Stimulated activated effector memory CD8-positive, alpha-beta T cell treated with anti-CD3 and anti-CD28 coated beads, Interleukin-12 subunit alpha, Interleukin-12 subunit beta, amount 100 ng/mL, for 72 hours (primary cell): ENCODE measurements at regions not wholly inside any gene's neighbourhood (a gene's known extent, or its start where the extent isn't known, plus 50 kb on each side); places are given as distances from the start of the nearest gene placed in this dataset.
"Not testable (repeated sequence)": the region's sequence is repeated elsewhere in the genome, so short reads cannot be mapped to it uniquely, and the experiment has no call there.

Source experiments
- ATAC-seq: fragments of 150-1000 bp; cut with Tn5 transposase; 2 replicates; pipeline ENCODE4 v1.10.0; 2021
- DNase-seq, 2 donors: peaks; one replicate each; pipeline ENCODE4 v3.0.0; 2021 to 2022; ENCODE audit warnings: low spot score in 2 of 2
- H3K27ac Mint-ChIP-seq: one replicate; pipeline ENCODE4 v1.8.0; 2022; ENCODE audit warnings: mild to moderate bottlenecking, mixed read lengths
- H3K36me3 Mint-ChIP-seq: one replicate; pipeline ENCODE4 v1.8.0; 2022; ENCODE audit warnings: mild to moderate bottlenecking, mixed read lengths
- H3K4me1 Mint-ChIP-seq: one replicate; pipeline ENCODE4 v1.8.0; 2022; ENCODE audit warnings: mixed read lengths
- H3K4me3 Mint-ChIP-seq: one replicate; pipeline ENCODE4 v1.8.0; 2022; ENCODE audit warnings: mild to moderate bottlenecking, mixed read lengths
- H3K9me3 Mint-ChIP-seq: one replicate; pipeline ENCODE4 v1.8.0; 2022; ENCODE audit warnings: mixed read lengths

DNA sequence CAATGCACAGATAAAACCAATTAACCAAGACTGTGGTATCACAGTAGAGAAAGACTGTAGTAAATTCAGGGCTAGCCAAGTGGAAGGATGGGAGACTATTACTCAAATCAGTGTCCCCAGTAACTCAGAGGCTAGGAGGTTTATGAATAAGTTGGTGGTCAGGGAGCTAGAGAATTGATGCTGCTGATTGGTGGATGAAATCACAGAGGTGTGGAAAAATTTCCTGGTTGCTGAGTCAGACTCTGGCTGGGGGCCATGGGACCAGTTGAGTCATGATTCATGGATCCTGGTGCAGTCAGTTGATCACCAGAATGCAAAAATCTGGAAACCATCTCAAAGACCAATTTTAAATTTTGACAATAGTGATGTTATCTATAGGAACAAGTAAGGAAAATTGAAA is 555.9 kb downstream of the C6orf118 start:
- H3K9me3 Mint-ChIP-seq: peaks cover 26% of the 10 kb centered on the region
- no peaks in the 10 kb centered on the region for H3K36me3 Mint-ChIP-seq
- no peak for ATAC-seq
- no peak overlapping the region for H3K4me3 Mint-ChIP-seq
- no peak for DNase-seq
- H3K27ac Mint-ChIP-seq: no peak overlapping the region
- H3K4me1 Mint-ChIP-seq: no peaks in the 10 kb centered on the region

DNA sequence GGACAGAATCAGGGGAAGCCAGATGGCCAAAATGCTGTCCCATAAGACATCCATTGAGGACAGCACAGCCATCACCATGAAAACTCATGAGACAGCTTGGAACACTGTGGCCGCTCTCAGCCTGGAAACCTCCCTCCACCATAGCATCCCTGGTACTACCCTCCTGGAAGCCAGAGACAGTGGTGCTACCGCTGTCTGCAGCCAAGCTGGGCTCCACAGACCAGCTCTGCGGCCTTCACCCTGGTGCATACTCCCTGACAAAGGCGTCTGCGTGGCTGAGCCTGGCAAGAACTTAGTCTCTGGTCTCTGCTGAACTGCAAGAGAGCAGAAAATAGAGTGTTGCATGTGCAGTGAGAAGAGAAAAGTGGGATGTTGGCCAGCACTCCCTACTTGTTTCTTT is 558.0 kb downstream of the C6orf118 start:
- peaks cover 19% of the 10 kb centered on the region for H3K9me3 Mint-ChIP-seq
- H3K36me3 Mint-ChIP-seq: no peaks in the 10 kb centered on the region
- H3K4me3 Mint-ChIP-seq: no peak overlapping the region
- ATAC-seq (no peak), DNase-seq (no peak)
- no peaks in the 10 kb centered on the region for H3K4me1 Mint-ChIP-seq
- no peak overlapping the region for H3K27ac Mint-ChIP-seq

DNA sequence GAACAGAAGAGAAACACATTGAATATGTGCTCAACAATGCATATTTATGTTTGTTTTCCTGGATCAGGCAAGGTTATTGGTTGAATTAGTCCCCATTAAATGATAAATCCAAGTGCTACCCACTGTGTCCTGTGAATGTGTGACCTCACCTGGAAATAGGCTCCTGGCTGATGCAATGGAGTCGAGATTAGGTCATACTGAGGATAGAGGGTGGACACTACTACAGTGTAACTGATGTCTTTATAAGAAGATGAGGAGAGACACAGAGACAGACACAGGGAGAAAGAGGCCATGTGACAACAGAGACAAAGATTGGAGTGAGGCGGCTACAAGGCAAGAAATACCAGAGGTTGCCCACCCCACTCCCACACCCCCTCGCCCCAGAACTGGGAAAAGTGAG is 559.3 kb downstream of the C6orf118 start:
- Mint-ChIP-seq H3K27ac (no peak overlapping the region), H3K36me3 (no peaks in the 10 kb centered on the region), H3K9me3 (peaks cover 18% of the 10 kb centered on the region), H3K4me3 (no peak overlapping the region), H3K4me1 (no peaks in the 10 kb centered on the region)
- DNase-seq: no peak
- ATAC-seq: no peak

DNA sequence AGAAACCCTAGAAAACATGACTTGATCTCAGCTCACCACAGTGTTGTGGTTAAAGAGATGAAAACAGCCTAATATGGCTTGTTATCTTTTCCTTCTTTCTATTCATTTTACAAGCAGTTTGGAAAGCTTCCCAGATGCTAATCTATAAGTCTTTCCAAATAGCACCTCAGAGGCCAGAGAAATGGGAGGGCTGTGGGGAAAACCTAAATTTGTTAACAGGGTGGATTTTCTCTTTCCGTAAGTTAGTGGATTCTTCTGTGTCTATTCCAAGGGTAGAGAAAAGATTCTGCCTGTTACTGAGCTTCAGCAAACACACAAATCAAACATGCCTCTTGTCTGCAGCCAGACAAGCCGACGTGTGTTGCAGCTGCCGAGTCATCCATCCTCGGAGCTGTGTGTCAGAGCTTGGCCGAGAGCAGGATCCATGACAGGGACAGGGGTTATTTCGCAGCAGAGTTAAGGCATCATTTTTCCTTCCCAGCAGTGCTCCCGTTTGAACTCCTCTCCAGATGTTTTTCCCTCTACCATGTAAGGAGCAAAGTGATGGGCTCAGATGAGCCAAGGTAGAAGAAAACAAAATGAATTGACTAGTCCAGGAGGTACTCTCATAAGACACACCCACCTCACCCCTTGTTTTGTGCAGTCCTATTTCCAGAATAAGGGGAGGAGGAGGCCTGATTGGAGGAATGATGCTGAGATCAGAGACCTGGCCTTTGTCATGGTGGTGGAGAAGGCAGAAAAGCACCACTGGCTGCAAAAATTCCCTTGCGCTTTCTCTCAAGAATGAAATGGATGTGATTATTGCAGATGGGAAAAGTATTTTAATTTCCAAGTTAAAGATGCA is 560.0 kb downstream of the C6orf118 start:
- Mint-ChIP-seq H3K9me3 (peaks cover 18% of the 10 kb centered on the region), H3K36me3 (no peaks in the 10 kb centered on the region), H3K4me3 (no peak overlapping the region), H3K4me1 (no peaks in the 10 kb centered on the region), H3K27ac (no peak overlapping the region)
- DNase-seq (no peak), ATAC-seq (no peak)

DNA sequence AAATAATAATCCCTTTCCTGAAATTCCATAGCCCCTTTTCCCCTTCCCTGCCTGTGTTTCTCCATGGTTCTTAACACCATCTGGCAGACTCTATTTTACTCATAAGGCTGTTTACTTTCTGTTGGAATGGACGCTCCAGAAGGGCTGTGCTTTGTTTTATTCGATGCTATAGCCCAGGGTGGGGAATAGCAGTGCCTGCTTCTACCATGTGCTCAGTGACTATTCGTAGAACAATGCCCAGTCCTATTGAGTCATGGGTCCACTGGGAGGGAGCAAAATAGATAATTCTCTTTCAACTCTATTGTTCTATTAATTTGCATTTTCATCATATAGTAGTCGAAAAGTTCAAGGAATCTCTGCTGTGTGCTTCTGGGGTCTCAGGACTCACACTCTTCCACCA is 565.1 kb downstream of the C6orf118 start:
- Mint-ChIP-seq H3K36me3 (no peaks in the 10 kb centered on the region), H3K9me3 (peaks cover 13% of the 10 kb centered on the region), H3K4me3 (no peak overlapping the region), H3K27ac (no peak overlapping the region), H3K4me1 (no peaks in the 10 kb centered on the region)
- ATAC-seq (no peak), DNase-seq (no peak)

DNA sequence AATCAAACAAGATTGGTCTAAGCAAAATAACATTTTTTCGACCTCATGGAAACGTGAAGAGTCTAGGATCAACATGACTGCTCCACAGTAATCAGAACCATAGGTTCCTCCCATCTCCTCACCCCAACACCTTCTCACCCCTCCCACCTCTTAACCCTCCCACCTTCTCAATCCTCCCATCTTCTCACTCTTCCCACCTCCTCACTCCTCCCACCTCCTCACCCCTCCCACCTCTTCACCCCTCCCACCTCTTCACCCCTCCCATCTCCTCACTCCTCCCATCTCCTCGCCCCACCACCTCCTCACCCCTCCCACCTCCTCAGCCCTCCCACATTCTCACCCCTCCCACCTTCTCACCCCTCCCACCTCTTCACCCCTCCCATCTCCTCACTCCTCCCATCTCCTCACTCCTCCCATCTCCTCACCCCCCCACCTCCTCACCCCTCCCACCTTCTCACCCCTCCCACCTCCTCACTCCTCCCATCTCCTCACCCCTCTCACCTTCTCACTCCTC is 567.4 kb downstream of the C6orf118 start:
- no peaks in the 10 kb centered on the region for H3K36me3 Mint-ChIP-seq
- DNase-seq (no peak), ATAC-seq (no peak)
- H3K4me1 Mint-ChIP-seq: no peaks in the 10 kb centered on the region
- H3K9me3 Mint-ChIP-seq: peaks cover 14% of the 10 kb centered on the region
- H3K4me3 Mint-ChIP-seq: no peak overlapping the region
- H3K27ac Mint-ChIP-seq: no peak overlapping the region

DNA sequence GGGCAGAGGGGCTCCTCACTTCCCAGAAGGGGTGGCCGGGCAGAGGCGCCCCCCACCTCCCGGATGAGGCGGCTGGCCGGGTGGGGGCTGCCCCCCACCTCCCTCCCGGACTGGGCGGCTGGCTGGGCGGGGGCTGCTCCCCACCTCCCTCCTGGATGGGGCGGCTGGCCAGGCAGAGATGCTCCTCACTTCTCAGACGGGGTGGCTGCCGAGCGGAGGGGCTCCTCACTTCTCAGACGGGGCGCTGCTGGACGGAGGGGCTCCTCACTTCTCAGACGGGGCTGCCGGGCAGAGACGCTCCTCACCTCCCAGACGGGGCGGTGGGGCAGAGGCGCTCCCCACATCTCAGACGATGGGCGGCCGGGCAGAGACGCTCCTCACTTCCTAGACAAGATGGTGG is 573.3 kb downstream of the C6orf118 start:
- H3K9me3 Mint-ChIP-seq, ATAC-seq, H3K4me3 Mint-ChIP-seq, H3K36me3 Mint-ChIP-seq, DNase-seq, H3K4me1 Mint-ChIP-seq, H3K27ac Mint-ChIP-seq: not testable (repeated sequence)

DNA sequence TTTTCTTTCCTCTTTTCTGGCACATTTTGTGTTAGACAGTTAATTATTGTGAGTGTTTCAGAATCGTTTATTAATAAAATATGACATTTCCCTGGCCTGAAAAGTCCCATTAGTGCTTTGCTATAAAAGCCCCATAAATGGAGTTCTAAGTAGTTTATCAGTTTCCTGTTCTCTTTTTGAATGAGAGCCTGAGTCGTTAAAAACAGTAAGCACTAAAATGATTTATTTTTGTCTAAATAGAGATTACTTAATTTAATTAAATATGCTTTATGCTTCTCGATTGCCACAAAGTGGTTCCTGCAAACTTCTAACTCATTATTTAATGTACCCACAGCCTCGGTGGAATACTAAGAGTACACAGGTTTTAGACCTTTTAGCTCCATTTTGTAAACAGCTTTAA is 577.9 kb downstream of the C6orf118 start:
- H3K4me1 Mint-ChIP-seq: no peaks in the 10 kb centered on the region
- H3K36me3 Mint-ChIP-seq: no peaks in the 10 kb centered on the region
- DNase-seq: no peak
- no peak overlapping the region for H3K27ac Mint-ChIP-seq
- H3K9me3 Mint-ChIP-seq: peaks cover 4% of the 10 kb centered on the region
- no peak overlapping the region for H3K4me3 Mint-ChIP-seq
- no peak for ATAC-seq

DNA sequence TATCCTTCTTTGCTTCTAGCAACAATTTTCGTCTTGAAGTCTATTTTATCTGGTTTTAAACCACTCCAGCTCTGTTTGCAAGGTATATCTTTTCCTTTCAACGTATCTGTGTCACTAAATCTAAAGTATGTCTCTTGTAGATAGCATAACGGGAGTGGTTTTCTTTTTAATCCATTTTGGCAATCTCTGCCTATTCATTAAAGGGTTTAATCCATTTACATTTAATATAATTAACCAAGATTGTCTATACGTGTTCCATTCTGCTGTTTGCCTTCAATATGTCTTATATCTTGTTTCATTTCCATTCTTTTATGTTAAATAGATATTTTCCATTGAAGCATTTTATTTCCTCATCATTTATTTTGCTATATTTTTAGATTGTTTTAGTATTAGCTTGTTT is 587.9 kb downstream of the C6orf118 start:
- ATAC-seq (no peak), DNase-seq (no peak)
- no peaks in the 10 kb centered on the region for H3K36me3 Mint-ChIP-seq
- H3K27ac Mint-ChIP-seq: no peak overlapping the region
- peaks cover 13% of the 10 kb centered on the region for H3K9me3 Mint-ChIP-seq
- H3K4me1 Mint-ChIP-seq: no peaks in the 10 kb centered on the region
- H3K4me3 Mint-ChIP-seq: no peak overlapping the region

DNA sequence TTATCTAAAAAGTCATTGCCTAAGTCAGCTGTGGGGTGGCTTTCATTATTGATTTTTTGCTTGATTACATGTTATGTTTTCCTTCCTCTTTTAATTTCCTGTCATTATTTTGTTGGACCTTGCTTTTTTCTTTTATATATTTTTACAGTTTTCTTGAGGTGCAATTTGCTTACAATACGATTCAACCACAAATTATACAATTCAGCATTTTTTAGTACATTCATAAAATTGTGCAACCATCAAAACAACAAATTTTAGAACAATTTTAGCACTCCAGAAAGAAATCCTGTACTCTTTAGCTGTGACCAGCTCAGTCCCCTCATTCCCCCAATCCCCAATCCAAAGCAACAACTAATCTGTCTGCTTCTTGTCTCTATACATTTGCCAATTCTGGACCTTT is 608.9 kb downstream of the C6orf118 start:
- H3K36me3 Mint-ChIP-seq: no peaks in the 10 kb centered on the region
- H3K9me3 Mint-ChIP-seq: peaks cover 14% of the 10 kb centered on the region
- ATAC-seq (no peak), DNase-seq (no peak)
- H3K4me3 Mint-ChIP-seq: no peak overlapping the region
- H3K27ac Mint-ChIP-seq: no peak overlapping the region
- no peaks in the 10 kb centered on the region for H3K4me1 Mint-ChIP-seq

DNA sequence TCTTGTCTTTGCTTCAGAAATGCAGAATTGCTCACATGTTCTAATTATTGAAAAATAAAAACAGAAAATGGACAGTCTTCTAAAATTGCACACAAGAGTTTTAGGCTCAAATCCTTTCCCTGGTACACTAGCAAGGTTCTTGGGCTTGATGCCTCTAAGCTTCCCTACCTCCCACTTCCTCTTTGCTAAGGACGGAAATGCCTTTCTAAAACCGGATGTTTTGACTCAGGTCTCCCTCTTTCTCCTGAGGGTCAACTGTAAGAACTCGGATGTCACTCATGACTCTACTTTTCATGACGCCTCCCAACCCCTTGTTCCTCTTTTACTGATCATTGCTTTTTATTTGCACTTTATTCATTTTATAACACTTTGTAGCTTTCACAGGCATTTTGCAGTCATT is 613.5 kb downstream of the C6orf118 start:
- Mint-ChIP-seq H3K9me3 (peaks cover 13% of the 10 kb centered on the region), H3K36me3 (no peaks in the 10 kb centered on the region), H3K4me3 (no peak overlapping the region), H3K27ac (no peak overlapping the region), H3K4me1 (no peaks in the 10 kb centered on the region)
- ATAC-seq (no peak), DNase-seq (no peak)

DNA sequence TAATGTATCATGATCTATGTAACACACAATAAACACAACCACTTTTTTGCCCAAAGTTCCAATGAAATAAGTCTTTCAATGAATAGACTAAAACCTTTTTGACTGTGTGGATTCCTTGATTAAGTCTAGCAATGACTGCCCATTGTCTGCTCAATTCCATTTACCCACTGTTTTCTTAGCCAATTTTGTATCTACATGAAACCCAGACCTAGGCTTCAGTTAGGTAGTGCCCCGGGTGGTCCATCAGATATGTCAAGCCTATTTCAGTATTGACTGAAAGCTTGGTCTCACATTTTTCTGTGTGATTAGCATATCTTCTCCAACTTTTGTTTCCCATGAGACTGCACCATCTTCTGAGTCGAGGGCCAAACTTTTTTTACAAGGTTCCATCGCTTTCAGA is 615.0 kb downstream of the C6orf118 start:
- DNase-seq (no peak), ATAC-seq (no peak)
- no peak overlapping the region for H3K4me3 Mint-ChIP-seq
- no peaks in the 10 kb centered on the region for H3K36me3 Mint-ChIP-seq
- peaks cover 10% of the 10 kb centered on the region for H3K9me3 Mint-ChIP-seq
- no peaks in the 10 kb centered on the region for H3K4me1 Mint-ChIP-seq
- H3K27ac Mint-ChIP-seq: no peak overlapping the region

DNA sequence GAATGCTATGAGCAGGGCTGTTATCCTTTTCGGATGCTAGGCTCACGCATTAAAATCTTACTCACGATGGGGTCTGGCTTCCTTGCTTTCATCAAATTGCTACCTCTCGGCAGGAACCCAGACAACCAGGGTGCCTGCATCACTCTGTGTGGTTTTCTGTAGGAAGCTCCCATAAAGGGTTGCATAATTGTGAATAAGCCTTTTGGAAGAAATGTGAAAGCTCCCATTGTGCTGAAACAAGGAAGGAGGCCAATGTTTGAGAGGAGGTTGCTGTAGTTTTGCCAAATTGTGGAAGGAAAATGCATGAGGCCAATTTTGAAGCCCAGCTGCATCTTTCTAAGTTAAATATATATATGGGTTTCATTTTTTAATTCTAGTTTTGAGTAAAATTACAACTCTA is 615.5 kb downstream of the C6orf118 start:
- no peak for DNase-seq
- no peak overlapping the region for H3K4me3 Mint-ChIP-seq

DNA sequence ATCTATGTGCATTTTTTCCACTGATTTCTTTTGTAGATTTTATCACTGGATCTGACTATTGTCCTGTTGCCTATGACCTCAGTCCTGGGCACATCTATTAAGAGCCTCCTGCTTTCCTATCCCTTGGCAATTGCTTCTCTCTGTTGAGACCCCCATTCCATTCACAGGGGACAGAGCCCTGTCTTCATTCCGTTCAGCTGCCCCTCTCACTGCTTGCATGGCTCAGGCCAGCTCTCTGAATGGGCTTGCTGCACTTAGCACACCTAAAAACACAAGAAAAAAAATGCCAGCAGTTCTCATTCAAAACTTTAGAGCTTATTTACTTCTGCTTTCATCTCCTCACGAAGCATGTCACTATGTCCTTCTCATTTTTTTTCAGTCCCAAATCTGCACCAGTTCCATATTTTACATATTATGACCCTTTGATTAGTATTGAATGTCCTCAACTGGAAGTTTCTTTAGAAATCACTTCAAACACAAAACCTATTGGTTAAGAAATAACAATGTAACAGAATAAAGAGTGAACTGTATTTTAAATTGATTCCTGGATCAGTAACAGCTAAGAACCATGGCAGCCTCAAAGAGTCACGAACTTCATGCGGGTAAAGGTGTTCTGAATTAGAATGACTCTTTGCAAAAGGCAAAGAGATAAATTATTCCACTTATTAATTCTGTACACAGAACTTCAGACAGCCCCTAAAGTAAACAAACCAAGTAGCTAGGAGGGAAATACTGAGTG is 616.5 kb downstream of the C6orf118 start:
- no peak for DNase-seq
- no peak for ATAC-seq
- H3K4me1 Mint-ChIP-seq: no peaks in the 10 kb centered on the region
- H3K36me3 Mint-ChIP-seq: no peaks in the 10 kb centered on the region
- H3K27ac Mint-ChIP-seq: no peak overlapping the region
- no peak overlapping the region for H3K4me3 Mint-ChIP-seq
- H3K9me3 Mint-ChIP-seq: peaks cover 9% of the 10 kb centered on the region

More for the DNA sequence above, 615.5 kb downstream of the C6orf118 start:
- ATAC-seq: no peak
- no peaks in the 10 kb centered on the region for H3K4me1 Mint-ChIP-seq
- H3K36me3 Mint-ChIP-seq: no peaks in the 10 kb centered on the region
- no peak overlapping the region for H3K27ac Mint-ChIP-seq
- H3K9me3 Mint-ChIP-seq: peaks cover 9% of the 10 kb centered on the region

DNA sequence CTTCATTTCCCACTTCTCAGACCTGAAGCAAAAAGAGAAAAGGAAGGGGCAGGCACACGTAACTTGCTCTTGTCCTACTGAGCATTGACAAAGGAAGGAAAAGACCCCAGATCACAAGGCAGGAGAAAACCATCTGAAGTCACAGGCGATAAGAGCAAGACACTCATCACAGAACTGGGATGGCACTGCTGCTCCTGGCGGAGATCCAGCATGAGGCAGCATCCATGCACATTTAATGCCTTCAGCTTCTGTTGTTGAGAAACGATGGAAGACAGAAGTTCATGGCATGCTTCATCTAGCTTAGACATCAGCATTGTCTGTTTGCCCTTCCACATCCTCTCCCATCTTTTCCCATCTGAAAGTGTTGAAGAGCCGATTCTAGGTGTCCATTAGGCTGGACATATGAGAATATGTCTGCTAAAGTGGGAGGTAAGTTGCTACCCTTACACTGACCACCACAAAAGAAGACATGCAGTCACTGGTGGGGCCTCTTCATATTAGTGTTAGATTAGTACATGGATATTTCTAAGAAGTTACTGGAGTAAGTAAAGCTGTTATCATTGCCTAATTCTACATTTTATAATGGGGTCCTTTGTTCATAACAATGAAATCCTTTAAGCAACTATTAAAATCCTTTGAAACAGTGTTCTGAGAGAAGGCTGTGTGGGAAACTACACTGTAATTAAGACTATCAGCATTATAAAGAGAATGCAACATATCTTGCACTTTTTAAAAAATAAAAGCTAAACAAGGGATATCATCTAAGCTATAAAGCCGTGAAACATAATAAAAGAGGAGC is 618.5 kb downstream of the C6orf118 start:
- DNase-seq (no peak), ATAC-seq (no peak)
- Mint-ChIP-seq H3K9me3 (peaks cover 5% of the 10 kb centered on the region), H3K4me3 (no peak overlapping the region), H3K36me3 (no peaks in the 10 kb centered on the region), H3K4me1 (no peaks in the 10 kb centered on the region), H3K27ac (no peak overlapping the region)
